IPS-15b (cell line): ENCODE measurements at regions not wholly inside any gene's neighbourhood (a gene's known extent, or its start where the extent isn't known, plus 50 kb on each side); places are given as distances from the start of the nearest gene placed in this dataset.

Experiments used
- H3K27me3 ChIP-seq: one replicate; pipeline ENCODE4 v1.6.1; 2013; ENCODE audit warnings: low read length; ENCODE audit not compliant: control insufficient read depth, insufficient read depth
- H3K36me3 ChIP-seq: one replicate; pipeline ENCODE4 v1.6.1; 2013; ENCODE audit warnings: low read length; ENCODE audit not compliant: control insufficient read depth, insufficient read depth
- H3K4me1 ChIP-seq: one replicate; pipeline ENCODE4 v1.6.1; 2013; ENCODE audit warnings: mild to moderate bottlenecking, low read length; ENCODE audit not compliant: control insufficient read depth, insufficient read depth
- H3K4me3 ChIP-seq: one replicate; pipeline ENCODE4 v1.5.1; 2013; ENCODE audit warnings: low read depth, low read length
- H3K9ac ChIP-seq: one replicate; pipeline ENCODE4 v1.6.1; 2013; ENCODE audit warnings: low read depth, mild to moderate bottlenecking, low read length
- H3K9me3 ChIP-seq: one replicate; pipeline ENCODE4 v1.6.1; 2013; ENCODE audit warnings: mild to moderate bottlenecking, low read length; ENCODE audit not compliant: control insufficient read depth, insufficient read depth

GRCh38 chr3:13954741-13955483 lies 75.0 kb upstream of the WNT7A start:
- no peaks in the 10 kb centered on the region for H3K9me3 ChIP-seq
- no peaks in the 10 kb centered on the region for H3K27me3 ChIP-seq
- no peak overlapping the region for H3K4me3 ChIP-seq
- no peaks in the 10 kb centered on the region for H3K36me3 ChIP-seq
- no peak overlapping the region for H3K9ac ChIP-seq
- no peaks in the 10 kb centered on the region for H3K4me1 ChIP-seq

GRCh38 chr3:13954266-13954665 lies 74.4 kb upstream of the WNT7A start:
- Histone ChIP-seq H3K4me1 (no peaks in the 10 kb centered on the region), H3K36me3 (no peaks in the 10 kb centered on the region), H3K4me3 (no peak overlapping the region), H3K9me3 (no peaks in the 10 kb centered on the region), H3K9ac (no peak overlapping the region), H3K27me3 (no peaks in the 10 kb centered on the region)

DNA sequence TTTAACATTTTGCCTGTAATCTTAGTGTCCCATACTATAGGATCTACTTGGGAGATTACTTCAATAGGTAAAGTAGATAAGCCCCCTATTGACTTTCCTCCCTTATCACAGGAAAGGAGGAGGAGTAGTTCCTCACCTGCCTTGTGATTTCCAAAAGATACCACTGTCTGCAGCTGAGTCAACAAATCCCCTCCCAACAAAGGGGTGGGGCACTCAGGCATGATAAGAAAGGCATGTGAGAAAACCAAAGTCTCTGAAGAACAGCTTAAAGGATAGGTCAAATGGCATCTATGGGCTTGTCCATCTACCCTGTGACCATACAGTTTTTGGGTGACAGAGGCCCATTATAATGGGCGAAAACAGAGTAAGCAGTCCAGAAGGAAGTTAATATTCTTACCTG lies 71.3 kb upstream of the WNT7A start:
- no peaks in the 10 kb centered on the region for H3K27me3 ChIP-seq
- no peak overlapping the region for H3K9ac ChIP-seq
- no peak overlapping the region for H3K4me3 ChIP-seq
- no peaks in the 10 kb centered on the region for H3K9me3 ChIP-seq
- H3K36me3 ChIP-seq, result no peaks in the 10 kb centered on the region
- H3K4me1 ChIP-seq, result peaks cover 9% of the 10 kb centered on the region

- H3K9me3 ChIP-seq, result no peaks in the 10 kb centered on the region
- peaks cover 9% of the 10 kb centered on the region for H3K4me1 ChIP-seq
- no peaks in the 10 kb centered on the region for H3K36me3 ChIP-seq
- no peak overlapping the region for H3K4me3 ChIP-seq
- no peaks in the 10 kb centered on the region for H3K27me3 ChIP-seq
- H3K9ac ChIP-seq, result no peak overlapping the region
These were observed 70.2 kb upstream of the WNT7A start for GRCh38 chr3:13950042-13950441.

DNA sequence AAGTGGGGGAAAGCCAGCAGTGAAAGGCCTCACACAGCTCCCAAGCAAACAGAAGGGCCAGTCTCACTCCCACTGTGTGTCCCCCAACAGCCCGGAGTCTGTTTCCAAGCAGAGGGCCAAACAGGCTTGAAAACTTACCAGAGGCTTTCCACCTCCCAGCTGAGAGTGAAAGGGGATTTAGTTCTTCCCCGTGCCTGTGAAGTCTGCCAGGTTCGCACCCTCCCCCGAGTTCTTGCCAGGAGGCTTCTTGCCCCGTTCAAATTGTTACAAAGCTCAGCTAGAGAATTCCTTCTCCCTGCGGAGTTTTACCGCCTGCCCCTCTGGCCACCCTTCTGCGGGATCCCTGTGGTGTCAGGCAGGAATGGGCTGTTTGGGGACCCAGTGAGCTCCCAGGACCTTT lies 68.0 kb upstream of the WNT7A start:
- no peaks in the 10 kb centered on the region for H3K27me3 ChIP-seq
- no peaks in the 10 kb centered on the region for H3K36me3 ChIP-seq
- peak overlapping the region; percentile 8 for H3K4me3 ChIP-seq
- H3K9ac ChIP-seq, result peak overlapping the region; percentile 56
- no peaks in the 10 kb centered on the region for H3K9me3 ChIP-seq
- peaks cover 9% of the 10 kb centered on the region for H3K4me1 ChIP-seq

DNA sequence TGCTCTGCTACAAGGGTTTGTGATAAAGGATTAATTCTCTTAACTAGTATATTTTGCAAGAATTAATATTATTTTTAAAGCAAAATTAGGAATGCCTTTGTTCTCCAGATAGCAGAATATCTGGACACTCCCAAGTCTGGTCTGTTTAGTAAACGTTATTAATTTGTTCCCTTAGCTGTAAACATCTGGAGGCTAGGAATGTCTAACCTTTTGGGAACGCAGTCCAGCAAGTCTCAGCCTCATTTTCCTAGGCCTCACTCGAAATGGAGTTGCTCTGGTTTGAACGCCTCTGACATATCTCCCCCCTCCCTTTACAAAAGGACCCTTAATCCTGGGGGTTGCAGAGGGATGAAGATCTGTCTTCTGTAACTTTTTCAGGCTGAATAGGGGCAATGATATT lies 59.3 kb upstream of the WNT7A start:
- H3K4me1 ChIP-seq, result no peaks in the 10 kb centered on the region
- no peak overlapping the region for H3K4me3 ChIP-seq
- H3K9me3 ChIP-seq, result no peaks in the 10 kb centered on the region
- no peak overlapping the region for H3K9ac ChIP-seq
- H3K27me3 ChIP-seq, result no peaks in the 10 kb centered on the region
- no peaks in the 10 kb centered on the region for H3K36me3 ChIP-seq

- no peaks in the 10 kb centered on the region for H3K4me1 ChIP-seq
- no peaks in the 10 kb centered on the region for H3K9me3 ChIP-seq
- no peak overlapping the region for H3K9ac ChIP-seq
- H3K27me3 ChIP-seq, result no peaks in the 10 kb centered on the region
- no peaks in the 10 kb centered on the region for H3K36me3 ChIP-seq
- no peak overlapping the region for H3K4me3 ChIP-seq
These were observed 57.3 kb upstream of the WNT7A start for GRCh38 chr3:13937131-13937530.

- Histone ChIP-seq H3K4me1 (no peaks in the 10 kb centered on the region), H3K9ac (no peak overlapping the region), H3K27me3 (no peaks in the 10 kb centered on the region), H3K4me3 (no peak overlapping the region), H3K36me3 (no peaks in the 10 kb centered on the region), H3K9me3 (no peaks in the 10 kb centered on the region)
These were observed 55.7 kb upstream of the WNT7A start for GRCh38 chr3:13935494-13936094.

DNA sequence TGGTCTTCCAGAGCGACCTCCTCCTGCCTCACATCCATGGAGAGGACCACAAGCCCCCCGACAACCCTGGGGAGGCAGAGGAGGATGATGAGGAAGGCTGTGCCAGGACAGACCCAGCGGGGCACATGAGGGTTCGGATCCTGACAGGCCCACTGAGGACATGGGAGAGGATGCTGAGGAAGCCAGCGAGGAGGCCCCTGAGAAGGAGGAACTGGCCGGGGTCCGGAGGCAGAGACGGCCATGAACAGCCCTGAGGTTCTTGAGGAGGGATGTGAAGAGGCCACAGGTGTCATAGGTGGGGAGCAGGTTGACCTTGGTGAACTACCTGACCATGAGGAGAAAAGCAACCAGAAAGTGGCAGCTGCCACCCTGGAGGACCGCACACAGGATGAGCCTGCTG lies 54.9 kb upstream of the WNT7A start:
- Histone ChIP-seq H3K9me3 (no peaks in the 10 kb centered on the region), H3K36me3 (no peaks in the 10 kb centered on the region), H3K4me1 (no peaks in the 10 kb centered on the region), H3K9ac (no peak overlapping the region), H3K27me3 (no peaks in the 10 kb centered on the region), H3K4me3 (no peak overlapping the region)

DNA sequence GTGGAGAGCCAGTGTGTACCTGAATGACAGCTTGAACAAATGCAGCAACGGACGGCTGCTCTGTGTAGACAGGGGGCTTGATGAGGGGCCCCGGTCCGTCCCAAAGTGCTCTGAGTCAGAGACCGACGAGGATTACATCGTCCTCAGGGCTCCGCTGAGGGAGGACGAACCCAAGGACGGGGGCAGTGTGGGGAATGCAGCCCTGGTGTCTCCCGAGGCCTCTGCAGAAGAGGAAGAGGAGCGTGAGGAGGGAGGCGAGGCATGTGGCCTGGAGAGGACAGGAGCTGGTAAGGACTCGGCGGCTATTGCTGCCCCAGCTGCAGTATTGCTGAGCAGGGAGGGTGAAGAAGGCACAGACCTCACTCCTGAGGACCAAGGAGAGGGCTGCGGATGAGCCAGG lies 54.4 kb upstream of the WNT7A start:
- H3K27me3 ChIP-seq, result no peaks in the 10 kb centered on the region
- H3K9me3 ChIP-seq, result no peaks in the 10 kb centered on the region
- no peaks in the 10 kb centered on the region for H3K4me1 ChIP-seq
- no peak overlapping the region for H3K4me3 ChIP-seq
- H3K36me3 ChIP-seq, result no peaks in the 10 kb centered on the region
- no peak overlapping the region for H3K9ac ChIP-seq

GRCh38 chr3:13932578-13933295 lies 52.9 kb upstream of the WNT7A start:
- H3K36me3 ChIP-seq, result no peaks in the 10 kb centered on the region
- H3K9ac ChIP-seq, result no peak overlapping the region
- no peaks in the 10 kb centered on the region for H3K4me1 ChIP-seq
- no peaks in the 10 kb centered on the region for H3K9me3 ChIP-seq
- no peak overlapping the region for H3K4me3 ChIP-seq
- no peaks in the 10 kb centered on the region for H3K27me3 ChIP-seq

- no peaks in the 10 kb centered on the region for H3K4me1 ChIP-seq
- H3K9me3 ChIP-seq, result no peaks in the 10 kb centered on the region
- H3K36me3 ChIP-seq, result no peaks in the 10 kb centered on the region
These were observed 51.3 kb upstream of the WNT7A start for GRCh38 chr3:13931172-13931571.

More at GRCh38 chr3:13931172-13931571, 51.3 kb upstream of the WNT7A start:
- no peaks in the 10 kb centered on the region for H3K27me3 ChIP-seq
- H3K9ac ChIP-seq, result no peak overlapping the region
- no peak overlapping the region for H3K4me3 ChIP-seq
